ENCODE measurements at regions not wholly inside any gene's neighbourhood (a gene's known extent, or its start where the extent isn't known, plus 50 kb on each side); places are given as distances from the start of the nearest gene placed in this dataset.

DNA sequence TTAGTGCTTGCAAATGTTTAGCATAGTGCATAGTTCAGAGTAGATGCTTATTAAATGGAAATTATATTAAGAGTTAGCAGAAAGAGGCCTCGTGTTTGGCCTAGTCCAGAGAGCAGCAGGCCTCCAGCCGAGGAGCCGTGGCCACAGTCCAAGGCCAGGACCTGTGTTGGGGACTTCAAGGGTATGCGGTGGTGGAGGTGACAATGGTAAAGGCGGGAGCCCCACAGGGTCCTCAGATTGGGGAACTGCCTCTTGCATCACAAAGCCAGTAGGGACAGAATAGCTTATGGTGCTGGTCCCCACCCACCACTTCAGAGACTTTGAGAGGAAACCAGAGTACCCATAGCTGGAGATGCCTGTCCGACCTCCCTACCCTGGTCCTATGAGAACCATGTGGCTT lies 554.6 kb upstream of the RIOK2 start:
- TF ChIP-seq, protein P1, sequence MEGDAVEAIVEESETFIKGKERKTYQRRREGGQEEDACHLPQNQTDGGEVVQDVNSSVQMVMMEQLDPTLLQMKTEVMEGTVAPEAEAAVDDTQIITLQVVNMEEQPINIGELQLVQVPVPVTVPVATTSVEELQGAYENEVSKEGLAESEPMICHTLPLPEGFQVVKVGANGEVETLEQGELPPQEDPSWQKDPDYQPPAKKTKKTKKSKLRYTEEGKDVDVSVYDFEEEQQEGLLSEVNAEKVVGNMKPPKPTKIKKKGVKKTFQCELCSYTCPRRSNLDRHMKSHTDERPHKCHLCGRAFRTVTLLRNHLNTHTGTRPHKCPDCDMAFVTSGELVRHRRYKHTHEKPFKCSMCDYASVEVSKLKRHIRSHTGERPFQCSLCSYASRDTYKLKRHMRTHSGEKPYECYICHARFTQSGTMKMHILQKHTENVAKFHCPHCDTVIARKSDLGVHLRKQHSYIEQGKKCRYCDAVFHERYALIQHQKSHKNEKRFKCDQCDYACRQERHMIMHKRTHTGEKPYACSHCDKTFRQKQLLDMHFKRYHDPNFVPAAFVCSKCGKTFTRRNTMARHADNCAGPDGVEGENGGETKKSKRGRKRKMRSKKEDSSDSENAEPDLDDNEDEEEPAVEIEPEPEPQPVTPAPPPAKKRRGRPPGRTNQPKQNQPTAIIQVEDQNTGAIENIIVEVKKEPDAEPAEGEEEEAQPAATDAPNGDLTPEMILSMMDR (IDR thresholded peaks at IDR 0.05; ENCODE audit: insufficient read depth, low read depth, low read length), result no peak
- TF ChIP-seq EZH2 (IDR thresholded peaks at IDR 0.05; ENCODE audit: insufficient read depth, low read length), result no peak
